Epithelial cell of proximal tubule (primary cell): ENCODE measurements at regions not wholly inside any gene's neighbourhood (a gene's known extent, or its start where the extent isn't known, plus 50 kb on each side); places are given as distances from the start of the nearest gene placed in this dataset.

ENCODE experiments used
- DNase-seq: peaks from one replicate; pipeline ENCODE4 v3.0.0-alpha.2; 2011; ENCODE audit warnings: low read depth
- H3K4me3 ChIP-seq: 2 replicates; pipeline ENCODE4 v1.5.1; 2011; ENCODE audit warnings: low read depth, mild to moderate bottlenecking, low read length
- TF ChIP-seq, protein P1 (sequence below): conservative IDR thresholded peaks from 2 replicates; pipeline ENCODE4 v1.5.1; 2012; ENCODE audit warnings: low read depth, mild to moderate bottlenecking, low read length

DNA sequence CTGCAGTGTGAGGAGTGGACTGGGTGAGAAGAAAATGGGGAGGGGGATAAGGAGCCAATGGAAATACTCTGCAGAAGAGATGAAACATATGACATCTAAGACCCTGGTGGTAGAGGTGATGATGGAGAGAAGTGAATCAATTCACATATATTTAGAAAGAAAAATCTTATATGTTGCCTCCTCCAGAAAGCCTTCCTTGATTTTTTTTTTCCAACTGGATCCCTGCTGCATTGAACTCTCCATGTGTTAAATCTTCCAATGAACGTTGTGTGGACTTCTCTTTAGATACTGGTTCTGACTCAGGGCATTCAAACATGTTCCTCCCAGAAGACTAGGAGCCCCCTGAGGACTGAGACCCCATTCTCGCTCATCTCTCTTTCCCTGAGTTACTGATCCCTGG, 348.3 kb downstream of the TSHZ3 start:
- DNase-seq = no peak
- TF ChIP-seq, protein P1, sequence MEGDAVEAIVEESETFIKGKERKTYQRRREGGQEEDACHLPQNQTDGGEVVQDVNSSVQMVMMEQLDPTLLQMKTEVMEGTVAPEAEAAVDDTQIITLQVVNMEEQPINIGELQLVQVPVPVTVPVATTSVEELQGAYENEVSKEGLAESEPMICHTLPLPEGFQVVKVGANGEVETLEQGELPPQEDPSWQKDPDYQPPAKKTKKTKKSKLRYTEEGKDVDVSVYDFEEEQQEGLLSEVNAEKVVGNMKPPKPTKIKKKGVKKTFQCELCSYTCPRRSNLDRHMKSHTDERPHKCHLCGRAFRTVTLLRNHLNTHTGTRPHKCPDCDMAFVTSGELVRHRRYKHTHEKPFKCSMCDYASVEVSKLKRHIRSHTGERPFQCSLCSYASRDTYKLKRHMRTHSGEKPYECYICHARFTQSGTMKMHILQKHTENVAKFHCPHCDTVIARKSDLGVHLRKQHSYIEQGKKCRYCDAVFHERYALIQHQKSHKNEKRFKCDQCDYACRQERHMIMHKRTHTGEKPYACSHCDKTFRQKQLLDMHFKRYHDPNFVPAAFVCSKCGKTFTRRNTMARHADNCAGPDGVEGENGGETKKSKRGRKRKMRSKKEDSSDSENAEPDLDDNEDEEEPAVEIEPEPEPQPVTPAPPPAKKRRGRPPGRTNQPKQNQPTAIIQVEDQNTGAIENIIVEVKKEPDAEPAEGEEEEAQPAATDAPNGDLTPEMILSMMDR = no peak
- no peak overlapping the region for H3K4me3 ChIP-seq

DNA sequence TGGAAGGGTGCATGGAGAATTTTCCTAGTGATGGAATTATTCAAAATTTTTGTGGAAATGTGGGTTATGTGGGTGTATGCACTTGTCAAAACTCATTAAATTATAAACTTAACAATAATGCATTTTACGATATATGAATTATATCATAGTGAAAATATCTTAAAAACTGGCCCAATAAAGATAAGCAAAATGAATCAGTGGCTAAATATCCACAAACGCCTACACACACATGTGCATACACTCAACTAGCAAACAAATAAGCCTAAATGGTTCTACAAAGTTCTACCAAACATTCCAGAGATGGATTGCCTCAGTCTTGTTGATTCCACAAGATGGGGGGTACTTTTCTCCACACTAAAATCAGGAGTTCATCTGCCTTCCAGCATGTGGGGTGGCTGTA, 349.5 kb downstream of the TSHZ3 start:
- no peak overlapping the region for H3K4me3 ChIP-seq
- TF ChIP-seq, protein P1 = no peak
- no peak for DNase-seq

DNA sequence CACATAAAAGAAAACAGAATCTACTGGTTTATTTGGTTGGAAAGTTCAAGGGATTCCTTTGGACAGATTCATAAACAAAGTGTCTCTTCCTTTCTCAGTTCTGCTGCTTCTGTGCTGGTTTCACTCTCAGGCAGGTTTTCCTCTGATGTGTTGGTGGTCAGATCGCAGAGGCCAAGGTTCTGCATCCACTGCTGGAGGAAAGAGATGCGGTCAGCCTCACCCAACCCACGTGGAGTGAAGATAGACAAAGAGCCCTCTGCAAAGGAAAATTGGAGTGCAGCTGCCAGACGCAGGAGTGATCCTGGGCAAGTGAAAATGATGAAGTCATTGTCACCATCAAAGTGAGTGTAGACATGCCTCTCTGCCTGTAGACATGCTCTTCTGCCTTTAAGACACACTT, 352.0 kb downstream of the TSHZ3 start:
- DNase-seq = no peak
- no peak overlapping the region for H3K4me3 ChIP-seq
- TF ChIP-seq, protein P1 = no peak

GRCh38 chr19:30978639-30979038, 370.6 kb downstream of the TSHZ3 start:
- DNase-seq = no peak
- TF ChIP-seq, protein P1 = no peak
- H3K4me3 ChIP-seq = no peak overlapping the region

GRCh38 chr19:30969591-30969990, 379.6 kb downstream of the TSHZ3 start:
- H3K4me3 ChIP-seq = no peak overlapping the region
- TF ChIP-seq, protein P1 = no peak
- no peak for DNase-seq

DNA sequence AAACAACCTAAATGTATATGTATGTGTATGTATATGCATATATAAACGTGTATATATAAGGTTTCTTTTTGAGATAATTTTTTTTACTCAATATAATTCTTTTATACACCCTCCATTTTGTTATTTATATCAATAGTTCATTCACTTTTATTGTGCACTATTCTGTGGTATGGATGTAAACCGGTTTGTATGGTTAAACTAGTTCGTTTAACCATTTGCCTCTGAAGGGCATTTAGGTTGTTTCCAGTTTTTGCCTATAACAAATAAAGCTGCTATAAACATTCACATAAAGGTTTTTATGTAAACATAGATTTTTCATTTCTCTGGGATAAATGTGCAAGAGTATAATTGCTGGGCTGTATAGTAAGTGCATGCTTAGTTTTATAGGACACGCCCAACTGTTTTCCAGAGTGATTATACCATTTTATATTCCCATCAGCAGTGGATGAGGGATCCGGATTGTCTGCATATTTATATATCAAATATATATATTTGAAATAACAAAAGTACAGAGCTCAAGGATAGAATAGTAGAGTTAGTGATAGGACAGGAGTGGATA, 380.3 kb downstream of the TSHZ3 start:
- no peak for DNase-seq
- H3K4me3 ChIP-seq = no peak overlapping the region
- TF ChIP-seq, protein P1 = no peak

DNA sequence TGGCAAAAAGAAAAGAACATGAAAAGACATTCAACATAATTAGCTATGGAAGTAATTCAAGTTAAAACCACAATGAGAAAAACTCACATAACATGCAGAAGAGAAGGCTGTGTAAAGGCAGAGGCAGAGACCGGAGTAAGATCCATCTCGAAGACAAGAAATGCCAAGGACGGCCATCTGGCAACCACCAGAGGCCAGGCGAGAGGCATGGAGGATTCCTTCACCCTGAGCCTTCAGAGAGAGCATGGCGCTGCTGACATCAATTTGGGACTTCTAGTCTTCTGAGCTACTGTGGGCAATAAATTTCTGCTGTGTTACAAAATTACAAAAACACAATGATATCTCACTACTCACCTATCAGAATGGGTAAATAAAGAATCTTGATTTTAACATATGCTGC, 381.0 kb downstream of the TSHZ3 start:
- TF ChIP-seq, protein P1 = no peak
- no peak overlapping the region for H3K4me3 ChIP-seq
- DNase-seq = no peak
